GM21717 (cell line): ENCODE measurements at regions not wholly inside any gene's neighbourhood (a gene's known extent, or its start where the extent isn't known, plus 50 kb on each side); places are given as distances from the start of the nearest gene placed in this dataset.

Experiments used
- ATAC-seq: cut with Tn5 transposase; IDR thresholded peaks from one replicate; pipeline ENCODE4 v1.9.1; 2021; ENCODE audit warnings: mild to moderate bottlenecking, moderate library complexity; ENCODE audit not compliant: unreplicated experiment

DNA sequence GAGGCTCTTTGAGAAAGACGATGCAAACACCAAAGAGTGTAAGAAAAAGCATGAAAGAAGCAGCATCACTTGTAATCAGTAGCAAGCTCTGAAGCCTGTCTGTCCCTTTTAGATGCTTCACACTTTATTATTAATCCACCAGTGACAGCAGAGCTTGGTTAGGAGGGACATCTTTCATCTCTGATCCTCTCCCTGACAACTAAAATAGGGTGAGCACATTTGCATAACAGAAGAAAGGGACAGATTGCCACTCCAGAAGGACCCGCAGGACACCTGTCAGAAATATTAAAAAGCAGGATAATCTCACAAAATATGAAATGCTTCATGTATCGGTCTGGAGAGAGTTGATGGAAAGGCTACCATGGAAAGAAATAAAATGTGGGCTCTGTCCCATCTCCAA, 71.4 kb upstream of the MAP1B start:
- ATAC-seq: no peak

DNA sequence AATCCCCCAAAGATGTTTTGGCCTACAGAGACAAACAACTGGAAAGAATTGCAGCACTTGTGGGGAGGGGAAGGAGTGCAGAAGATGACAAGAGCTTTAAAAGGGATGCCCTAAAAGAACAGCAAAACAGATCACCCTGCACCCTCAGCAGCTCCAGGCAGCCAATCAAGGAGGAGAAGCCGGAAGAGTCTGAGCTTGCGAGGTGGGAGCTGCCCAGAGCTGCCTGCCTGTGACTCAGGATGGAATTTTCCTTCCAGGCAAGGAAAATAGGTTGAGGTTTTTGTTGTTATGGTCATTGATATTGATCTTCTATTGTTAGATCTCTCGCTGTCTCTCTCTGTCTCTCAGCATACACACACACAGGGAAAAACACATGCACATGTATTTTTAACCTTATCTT, 70.3 kb upstream of the MAP1B start:
- ATAC-seq: no peak

DNA sequence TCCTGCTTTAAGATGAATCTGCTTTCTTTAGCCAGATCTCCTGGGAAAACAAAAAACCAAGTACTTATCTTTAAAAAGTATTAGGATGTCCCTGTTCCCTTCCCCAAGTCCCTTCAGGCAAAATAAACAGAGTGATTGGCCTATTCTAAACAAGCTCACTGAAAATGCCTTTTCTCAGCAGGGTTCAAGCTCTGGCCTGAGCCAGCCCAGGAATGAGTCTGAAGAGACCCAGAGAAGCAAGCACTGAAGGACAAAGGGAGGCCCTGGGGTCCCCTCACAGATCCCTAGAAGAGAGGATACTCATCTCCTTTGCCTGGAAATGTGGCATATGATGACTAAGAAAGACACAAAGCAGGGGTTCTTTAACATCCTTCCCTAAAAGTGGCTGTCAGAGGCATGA, 66.8 kb upstream of the MAP1B start:
- ATAC-seq: no peak

DNA sequence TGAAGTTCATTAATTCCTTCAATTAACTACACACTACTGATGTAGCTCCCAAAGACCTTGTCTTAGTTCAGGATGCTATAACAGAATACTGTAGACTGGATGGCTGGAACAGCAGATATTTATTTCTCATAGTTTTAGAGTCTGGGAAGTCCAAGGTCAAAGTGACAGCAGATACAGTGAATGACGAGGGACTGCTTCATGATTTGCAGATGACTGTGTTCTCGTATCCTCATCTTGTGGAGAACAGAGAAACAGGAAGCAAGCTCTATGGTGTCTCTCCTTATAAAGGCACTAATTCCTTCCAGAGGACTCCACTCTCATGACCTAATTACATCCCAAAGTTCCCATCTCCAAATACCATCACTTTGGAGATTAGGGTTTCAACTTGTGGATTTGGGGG, 65.6 kb upstream of the MAP1B start:
- no peak for ATAC-seq

DNA sequence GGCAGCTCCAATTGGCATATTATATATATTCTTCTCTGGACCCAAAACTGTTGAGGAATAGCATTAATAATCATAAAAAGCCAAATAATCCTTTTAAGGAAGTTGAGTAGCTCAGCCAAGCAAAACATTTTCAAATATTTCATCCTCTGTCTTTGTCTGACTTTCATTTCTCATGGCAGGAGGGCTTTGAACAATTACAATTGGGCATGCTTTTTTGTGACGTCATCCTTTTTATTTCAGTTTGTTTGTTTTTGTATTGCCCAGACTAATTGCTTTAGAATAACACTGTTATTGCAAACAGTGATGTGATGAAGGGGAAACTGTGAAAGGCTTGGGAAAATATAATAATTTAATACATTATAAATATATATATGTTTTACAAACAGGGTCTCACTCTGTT, 65.2 kb upstream of the MAP1B start:
- no peak for ATAC-seq

DNA sequence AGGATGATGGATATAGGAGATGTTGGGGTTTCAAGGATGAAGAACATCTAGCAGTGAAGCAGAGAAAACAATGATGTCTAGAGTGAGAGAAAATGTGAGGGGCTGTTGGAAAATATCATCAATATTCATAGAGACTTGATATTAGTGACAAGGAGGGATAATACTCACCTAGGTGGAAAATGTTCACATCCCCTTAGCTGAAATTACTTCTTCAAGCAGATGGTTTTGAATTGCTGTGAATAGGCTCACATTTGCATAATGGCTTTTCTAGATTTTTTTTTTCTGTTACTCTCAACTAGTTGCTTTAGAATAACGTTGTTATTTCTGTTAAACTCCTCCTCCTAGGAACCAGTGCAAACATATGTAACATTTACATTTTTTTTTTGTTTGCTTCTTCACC, 61.6 kb upstream of the MAP1B start:
- no peak for ATAC-seq

DNA sequence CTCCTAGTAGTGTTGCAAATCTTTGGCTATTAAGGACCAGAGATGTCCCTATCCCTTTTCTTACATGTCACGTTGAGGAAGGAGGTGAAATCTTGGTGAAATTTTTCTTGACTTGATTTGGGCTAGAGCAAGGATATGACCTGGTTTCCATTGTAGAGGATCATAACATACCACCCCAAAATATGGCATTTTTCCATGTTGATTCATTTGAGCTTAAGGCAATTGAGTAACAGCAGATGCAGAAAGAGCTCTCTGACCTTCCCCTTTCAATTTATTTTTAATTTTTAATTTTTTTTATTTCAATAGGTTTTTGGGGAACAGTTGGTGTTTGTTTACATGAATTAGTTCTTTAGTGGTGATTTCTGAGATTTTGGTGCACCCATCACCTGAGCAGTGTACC, 61.2 kb upstream of the MAP1B start:
- ATAC-seq: no peak

DNA sequence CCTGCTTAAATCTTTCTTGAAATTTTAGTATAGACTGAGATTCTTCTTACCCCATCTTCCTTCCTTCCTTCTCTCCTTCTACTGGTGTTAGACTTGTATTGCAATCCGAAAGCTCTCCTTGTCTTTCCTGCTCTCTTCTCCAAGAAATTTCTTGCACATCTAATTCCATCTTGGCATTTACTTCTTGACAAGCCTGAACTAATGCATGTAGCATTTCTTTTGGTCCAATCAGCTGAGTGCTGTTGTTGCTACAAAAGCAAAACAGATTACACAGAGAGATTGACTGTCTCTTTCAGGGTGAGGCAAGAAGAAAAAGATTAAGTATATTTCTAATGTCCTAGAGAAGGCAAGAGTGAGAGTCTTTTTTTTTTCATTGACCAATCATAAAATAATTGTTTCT, 51.6 kb upstream of the MAP1B start:
- no peak for ATAC-seq
